CD4-positive, alpha-beta T cell treated with Interleukin-17A for 4 hours (primary cell): ENCODE measurements at regions not wholly inside any gene's neighbourhood (a gene's known extent, or its start where the extent isn't known, plus 50 kb on each side); places are given as distances from the start of the nearest gene placed in this dataset.
A peak's percentile ranks its signal among the peaks of the same experiment; 100 is the strongest.
"Not testable (repeated sequence)": the region's sequence is repeated elsewhere in the genome, so short reads cannot be mapped to it uniquely, and the experiment has no call there.

Experiments
- DNase-seq: peaks from one replicate; pipeline ENCODE4 v3.0.0-alpha.2; 2020; ENCODE audit warnings: mixed read lengths

DNA sequence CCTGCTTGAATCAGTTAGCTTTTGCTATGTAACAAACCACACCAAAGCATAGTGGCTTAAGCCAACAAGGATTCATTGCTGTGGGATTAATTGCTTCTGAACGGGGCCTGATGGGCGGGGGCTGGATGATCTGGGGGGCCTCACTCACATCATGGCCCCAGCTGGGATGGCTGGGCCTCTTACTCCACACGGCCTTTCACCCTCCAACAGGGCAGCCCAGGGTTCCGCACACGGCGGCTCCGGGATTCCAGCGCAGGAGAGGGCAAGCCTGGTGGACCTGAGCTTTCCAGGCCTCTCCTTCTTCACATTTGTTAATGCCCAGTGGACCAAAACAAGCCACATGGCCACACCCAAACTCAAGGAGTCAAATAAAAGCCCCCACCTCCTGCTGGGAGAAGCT is 86.3 kb upstream of the PHLPP1 start:
- no peak for DNase-seq

DNA sequence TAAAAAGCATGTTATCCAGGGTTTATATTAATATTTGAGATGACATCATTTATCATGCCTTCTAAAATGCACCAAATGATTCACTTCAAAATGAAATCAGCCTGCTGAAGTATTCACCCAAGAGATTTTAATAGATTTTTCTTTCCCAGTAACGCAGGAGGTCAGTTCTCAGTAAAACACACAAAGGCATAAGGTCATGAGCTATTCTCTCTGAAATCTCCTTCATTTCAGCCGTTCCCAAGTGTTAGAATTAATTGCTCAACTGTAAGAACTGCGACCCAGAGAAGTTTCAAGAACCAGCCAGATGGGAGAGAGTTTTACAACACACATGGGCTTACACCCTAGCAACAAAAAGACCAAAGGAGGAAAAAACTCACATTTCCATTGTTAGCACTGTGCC is 84.2 kb upstream of the PHLPP1 start:
- DNase-seq, result no peak

GRCh38 chr18:62632788-62633455 is 82.4 kb upstream of the PHLPP1 start:
- no peak for DNase-seq

GRCh38 chr18:62634458-62634857 is 80.9 kb upstream of the PHLPP1 start:
- no peak for DNase-seq

DNA sequence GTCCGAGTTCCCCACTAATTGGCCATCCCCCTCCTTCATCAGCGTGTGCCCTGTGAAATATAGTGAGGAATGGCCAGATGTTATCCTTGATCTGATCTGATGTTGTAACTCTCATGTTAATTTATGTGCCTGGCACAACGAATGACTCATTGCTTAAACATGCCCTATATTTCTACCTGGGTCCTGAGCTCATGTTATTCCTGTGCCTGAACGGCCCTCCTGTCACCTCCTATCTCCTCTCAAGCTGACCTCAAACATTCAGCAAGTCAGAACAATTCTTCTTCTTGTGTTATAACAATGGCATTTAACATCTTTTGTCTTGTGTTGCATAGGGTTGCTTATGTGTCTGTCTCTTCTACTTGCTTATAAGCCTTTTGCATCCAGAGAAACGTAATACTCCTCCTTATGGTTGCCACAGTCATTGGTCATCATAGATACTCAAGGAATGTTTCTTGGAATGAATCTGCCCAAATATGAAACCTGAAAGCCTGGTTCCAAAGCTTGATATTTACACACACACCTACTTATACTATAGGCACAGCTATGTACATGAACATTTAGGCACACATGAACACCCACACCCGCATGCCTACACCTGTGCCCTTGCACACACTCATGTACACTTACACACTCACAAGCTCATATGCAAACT is 80.2 kb upstream of the PHLPP1 start:
- DNase-seq, result no peak

DNA sequence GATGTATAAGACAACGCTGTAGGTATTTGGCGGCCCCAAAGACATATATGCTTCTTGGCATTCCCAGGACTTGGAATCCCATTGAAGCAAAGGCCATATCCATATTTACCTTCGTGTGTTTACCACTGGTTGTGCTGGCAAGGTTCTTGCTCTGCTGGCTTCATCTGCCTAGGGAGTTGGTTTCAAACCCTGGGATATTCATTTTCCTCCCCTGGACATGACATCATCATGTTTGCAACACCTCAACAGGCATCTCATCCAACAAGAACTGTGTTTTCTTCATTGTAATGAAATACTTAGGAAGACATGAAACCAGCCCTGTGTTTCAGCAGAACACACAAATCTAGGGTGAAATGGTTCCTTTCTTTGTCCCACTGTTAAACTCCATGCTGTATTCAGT is 77.9 kb upstream of the PHLPP1 start:
- DNase-seq, result no peak

DNA sequence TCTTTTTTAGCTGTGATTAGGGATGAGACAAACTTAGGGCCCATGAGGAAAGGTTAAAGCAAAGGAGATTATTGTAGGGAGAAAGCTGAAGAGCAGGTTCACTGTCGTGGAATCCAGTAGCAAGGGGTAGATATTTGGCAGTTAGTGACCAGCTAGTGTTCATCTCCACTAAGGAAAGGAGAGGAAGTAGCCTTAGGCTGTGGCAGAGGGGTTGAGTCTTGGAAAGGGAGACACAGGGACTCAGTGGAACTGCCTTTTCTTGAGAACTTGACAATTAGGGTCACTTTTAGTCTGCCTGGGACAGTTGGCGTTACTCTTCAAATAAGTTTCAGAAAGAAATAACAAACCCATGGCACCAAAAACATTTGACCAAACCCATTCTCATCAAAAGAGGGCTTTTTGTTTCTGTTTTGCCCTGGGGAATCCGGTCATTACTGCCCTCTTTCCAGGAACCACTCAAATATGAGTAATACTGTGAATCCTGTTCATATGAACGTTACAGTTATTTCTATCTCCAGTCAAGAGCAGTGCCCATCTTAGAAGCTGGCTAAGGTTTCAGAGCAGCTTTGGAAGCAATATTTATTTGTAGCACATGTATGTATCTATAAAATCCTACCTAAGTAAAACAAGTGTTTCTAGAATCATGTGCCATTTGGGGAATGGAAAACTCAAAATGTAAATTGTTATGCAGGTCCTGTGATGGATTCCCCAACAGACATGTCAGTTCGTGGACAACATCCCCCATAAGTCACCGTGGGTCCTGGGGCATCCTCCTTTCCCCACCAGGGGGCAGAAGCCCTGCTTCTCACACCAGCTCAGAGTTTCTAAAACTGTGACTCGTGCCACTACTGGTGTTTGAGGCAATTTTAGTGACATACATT is 77.3 kb upstream of the PHLPP1 start:
- peak; percentile 60 for DNase-seq

DNA sequence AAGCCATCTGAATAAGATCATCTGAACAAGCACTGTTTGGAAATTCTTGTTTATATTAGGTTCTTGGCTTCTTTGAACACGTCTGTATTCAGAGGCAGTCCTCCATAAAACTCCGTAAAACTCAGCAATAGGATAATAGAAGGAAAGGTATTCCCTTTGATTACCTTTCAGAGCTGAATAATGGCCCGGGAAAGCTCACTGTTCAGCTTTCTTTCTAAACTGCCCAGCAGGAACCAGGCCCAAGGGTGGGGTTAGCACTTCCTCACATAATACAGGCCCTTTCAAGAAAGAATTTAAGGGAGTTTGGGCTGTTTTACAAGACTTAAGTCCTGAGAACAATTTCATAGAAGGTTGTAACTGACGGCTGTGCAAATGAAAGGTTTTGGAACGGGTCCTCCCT is 72.2 kb upstream of the PHLPP1 start:
- DNase-seq, result no peak

GRCh38 chr18:62644773-62645172 is 70.6 kb upstream of the PHLPP1 start:
- DNase-seq, result no peak

GRCh38 chr18:62647179-62647578 is 68.2 kb upstream of the PHLPP1 start:
- no peak for DNase-seq

DNA sequence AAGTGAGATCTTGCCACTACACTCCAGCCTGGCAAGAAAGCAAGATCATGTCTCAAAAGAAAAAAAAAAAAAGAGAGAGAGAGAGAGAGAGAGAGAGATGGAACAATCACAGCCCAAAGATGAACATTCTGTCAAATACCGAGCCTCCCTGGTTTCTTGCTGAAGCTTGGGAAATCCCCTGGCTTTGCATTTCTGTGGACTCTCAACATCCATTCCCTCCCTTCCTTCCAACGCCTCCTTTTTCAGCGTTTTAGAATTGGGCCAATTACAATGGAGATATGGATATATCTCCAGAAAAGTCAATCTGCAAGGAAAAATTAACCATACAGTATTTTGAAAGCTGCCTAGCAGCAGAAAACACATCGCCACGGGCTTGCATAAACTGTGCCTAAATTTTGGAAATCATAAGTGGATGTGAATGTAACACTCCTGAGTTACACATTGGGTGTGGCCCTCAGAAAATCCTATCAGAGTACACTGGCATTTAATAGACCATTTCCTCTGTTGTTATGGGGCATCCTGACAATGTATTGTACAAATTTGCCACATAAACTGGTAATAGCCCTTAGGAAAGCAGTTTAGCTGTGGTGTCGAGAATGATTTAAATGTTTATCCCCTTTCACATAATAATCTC is 67.2 kb upstream of the PHLPP1 start:
- DNase-seq, result no peak

DNA sequence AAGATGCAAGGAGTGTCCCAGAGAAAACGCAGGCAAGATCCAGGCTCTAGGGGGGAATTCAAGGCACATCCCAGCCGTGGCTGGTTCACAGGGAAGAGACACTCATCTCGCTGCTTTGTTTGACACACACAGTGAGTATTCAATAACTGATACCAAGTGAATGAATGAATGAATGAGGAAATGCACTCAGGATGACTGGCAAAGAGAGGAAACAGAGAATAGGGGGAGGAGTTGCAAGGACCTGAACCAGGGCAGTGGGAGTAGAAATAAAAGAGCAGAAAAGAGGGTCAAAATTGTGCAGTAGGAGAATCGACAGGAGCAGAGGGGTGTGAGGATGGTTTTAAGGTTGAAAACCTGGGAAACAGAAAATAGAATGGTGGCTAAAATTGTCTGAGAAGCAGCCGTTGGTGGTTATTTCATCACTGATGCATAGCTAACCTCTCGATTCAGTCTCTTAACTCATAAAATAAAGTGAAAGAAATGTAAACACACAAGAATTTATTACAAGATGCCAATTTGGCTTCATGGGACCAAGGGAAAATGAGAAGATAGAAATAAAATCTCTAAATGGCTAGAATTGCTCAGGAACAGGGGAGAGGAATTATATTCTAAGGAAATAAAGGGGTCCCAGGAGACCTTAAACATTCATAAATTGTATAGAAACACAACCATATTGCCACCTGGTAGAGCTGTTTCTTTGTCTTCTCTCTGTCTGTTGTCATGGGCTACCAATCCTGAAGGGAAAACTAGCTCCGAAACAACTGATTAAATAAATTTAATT is 63.9 kb upstream of the PHLPP1 start:
- DNase-seq, result no peak

DNA sequence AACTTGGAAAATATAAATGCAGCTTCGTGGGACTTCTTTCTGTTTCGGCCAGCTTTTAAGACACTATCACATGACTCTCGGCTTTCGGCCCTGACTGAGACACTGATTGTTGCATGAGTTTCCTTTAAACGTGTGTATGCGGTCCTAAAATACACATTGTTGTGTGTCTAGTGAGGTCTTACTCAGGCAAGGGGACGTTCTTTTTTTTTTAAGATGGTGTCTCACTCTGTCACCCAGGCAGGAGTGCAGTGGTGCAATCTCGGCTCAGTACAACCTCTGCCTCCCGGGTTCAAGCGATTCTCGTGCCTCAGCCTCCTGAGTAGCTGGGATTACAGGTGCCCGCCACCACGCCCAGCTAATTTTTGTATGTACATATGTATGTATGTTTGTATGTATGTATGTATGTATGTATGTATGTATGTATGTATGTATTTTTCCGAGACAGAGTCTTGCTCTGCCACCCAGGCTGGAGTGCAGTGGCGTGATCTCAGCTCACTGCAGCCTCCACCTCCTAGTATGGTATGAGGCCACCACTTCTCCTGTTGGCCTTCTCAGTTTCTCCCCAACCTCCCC is 63.2 kb upstream of the PHLPP1 start:
- DNase-seq, result not testable (repeated sequence)

DNA sequence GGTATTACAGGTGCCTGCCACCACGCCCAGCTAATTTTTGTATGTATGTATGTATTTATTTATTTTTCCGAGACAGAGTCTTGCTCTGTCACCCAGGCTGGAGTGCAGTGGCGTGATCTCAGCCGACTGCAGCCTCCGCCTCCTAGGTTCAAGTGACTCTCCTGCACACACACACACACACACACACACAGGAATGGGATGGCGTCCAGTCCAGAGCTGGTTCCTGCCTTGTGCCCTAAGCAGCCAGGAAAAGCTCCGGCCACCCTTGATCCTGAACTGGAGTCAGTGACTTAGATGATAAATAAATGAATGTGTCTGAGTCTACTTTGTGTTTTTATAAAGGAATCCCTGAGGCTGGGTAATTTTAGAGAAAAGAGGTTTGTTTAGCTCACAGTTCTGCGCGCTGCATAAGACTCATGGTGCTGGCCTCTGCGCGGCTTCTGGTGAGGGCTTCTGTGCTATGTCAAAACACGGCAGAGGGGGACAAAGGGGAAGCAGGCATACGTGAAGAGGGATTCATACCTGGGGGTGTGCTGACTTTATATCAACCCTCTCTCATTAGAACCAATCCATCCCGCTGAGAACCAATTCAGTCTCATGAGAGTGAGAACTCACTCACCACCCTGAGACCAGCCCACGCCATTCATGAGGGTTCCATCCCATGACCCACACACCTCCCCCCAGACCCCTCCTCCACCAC is 59.7 kb upstream of the PHLPP1 start:
- no peak for DNase-seq

GRCh38 chr18:62658028-62658427 is 57.3 kb upstream of the PHLPP1 start:
- no peak for DNase-seq

DNA sequence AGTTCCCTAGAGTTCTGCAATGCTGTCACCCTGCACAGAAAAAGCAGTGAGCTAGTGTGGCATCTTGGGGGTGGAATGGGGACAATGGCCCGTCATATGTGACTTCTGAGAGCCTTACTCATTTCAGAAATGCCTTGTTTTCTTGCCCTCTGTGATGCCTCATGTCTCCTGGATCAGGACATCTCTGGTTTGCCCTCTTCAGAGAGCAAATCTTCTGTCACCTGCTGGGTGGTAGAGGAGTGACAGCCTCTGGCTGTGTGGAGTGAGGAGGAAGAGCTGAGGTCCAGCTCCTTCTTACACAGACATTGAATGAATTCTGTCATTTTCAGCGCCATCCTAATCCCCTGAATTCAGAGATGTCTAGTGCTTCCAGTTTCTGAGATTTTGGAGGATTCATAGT is 55.6 kb upstream of the PHLPP1 start:
- DNase-seq, result no peak

DNA sequence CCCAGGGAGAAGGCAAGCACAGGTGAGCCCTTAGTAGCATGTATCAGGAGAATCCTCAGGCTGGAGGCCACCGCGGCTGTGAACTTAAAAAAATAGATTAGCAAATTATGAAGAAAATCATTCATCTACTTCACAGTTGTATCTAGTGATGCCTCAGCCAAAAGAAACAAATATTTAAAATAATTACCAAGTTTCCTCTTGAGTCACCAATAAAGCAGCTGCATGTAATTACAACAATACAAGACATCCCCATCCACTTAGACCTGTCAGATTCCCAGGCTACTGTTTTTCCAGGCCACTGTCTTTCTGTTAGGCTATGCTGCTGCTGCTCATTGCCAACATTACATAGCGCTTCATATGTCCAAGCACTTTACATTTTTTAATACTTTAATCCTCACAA is 54.6 kb upstream of the PHLPP1 start:
- no peak for DNase-seq

GRCh38 chr18:62663731-62664336 is 51.5 kb upstream of the PHLPP1 start:
- DNase-seq, result no peak

GRCh38 chr18:62664414-62664813 is 50.9 kb upstream of the PHLPP1 start:
- no peak for DNase-seq

DNA sequence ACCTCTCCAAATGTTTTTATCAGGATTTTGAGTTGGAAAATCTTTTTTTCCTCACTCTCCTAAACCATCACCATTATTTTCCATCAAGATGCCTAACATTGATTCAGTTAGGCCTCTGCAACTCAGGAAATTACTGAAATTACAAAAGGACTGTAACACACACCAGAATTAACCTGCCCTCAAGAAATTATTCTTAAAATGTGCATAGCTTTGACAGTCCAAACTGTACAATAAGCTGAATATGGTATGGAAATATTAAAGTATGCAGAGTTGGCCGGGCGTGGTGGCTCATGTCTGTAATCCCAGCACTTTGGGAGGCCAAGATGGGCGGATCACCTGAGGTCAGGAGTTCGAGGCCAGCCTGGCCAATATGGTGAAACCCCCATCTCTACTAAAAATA is 50.2 kb upstream of the PHLPP1 start:
- DNase-seq, result no peak
